ENCODE measurements at regions not wholly inside any gene's neighbourhood (a gene's known extent, or its start where the extent isn't known, plus 50 kb on each side); places are given as distances from the start of the nearest gene placed in this dataset.

DNA sequence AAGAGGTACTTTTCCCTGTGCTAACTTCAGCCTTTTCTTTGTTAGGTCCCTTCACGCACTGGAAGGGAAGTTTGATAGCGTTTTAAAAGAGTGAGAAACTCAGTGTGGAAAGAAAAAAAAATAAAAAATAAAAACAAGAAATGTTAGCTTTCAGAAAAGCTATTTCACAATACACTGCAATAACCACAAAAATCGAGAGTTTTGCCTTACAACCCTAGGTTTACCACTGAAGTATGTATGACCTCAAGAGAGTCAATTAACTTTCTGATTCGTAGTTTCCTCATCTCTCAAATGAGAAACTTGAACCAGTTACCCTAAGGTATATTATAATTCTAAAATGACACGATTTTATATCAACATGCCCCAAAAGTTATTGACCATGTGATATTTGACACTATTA, 93.9 kb upstream of the JADE1 start:
- TF ChIP-seq, protein P1, sequence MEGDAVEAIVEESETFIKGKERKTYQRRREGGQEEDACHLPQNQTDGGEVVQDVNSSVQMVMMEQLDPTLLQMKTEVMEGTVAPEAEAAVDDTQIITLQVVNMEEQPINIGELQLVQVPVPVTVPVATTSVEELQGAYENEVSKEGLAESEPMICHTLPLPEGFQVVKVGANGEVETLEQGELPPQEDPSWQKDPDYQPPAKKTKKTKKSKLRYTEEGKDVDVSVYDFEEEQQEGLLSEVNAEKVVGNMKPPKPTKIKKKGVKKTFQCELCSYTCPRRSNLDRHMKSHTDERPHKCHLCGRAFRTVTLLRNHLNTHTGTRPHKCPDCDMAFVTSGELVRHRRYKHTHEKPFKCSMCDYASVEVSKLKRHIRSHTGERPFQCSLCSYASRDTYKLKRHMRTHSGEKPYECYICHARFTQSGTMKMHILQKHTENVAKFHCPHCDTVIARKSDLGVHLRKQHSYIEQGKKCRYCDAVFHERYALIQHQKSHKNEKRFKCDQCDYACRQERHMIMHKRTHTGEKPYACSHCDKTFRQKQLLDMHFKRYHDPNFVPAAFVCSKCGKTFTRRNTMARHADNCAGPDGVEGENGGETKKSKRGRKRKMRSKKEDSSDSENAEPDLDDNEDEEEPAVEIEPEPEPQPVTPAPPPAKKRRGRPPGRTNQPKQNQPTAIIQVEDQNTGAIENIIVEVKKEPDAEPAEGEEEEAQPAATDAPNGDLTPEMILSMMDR (IDR thresholded peaks at IDR 0.05; ENCODE audit: low read length), result no peak
- no peak for TF ChIP-seq EZH2 (IDR thresholded peaks at IDR 0.05; ENCODE audit: borderline replicate concordance, low read length)
